DMS 273 treated with DMSO at 0.1 percent for 48 hours (cell line): ENCODE measurements at regions not wholly inside any gene's neighbourhood (a gene's known extent, or its start where the extent isn't known, plus 50 kb on each side); places are given as distances from the start of the nearest gene placed in this dataset.
"Not testable (repeated sequence)": the region's sequence is repeated elsewhere in the genome, so short reads cannot be mapped to it uniquely, and the experiment has no call there.

Experiments used
- DNase-seq: peaks from one replicate; lab custom pipeline; 2025; lab: John Stamatoyannopoulos, UW

- DNase-seq = no peak
These were observed 114.4 kb upstream of the SLC35F3 start for GRCh38 chr1:233790121-233790520.

GRCh38 chr1:233790662-233791371 is 113.7 kb upstream of the SLC35F3 start:
- DNase-seq = peak; percentile 42

GRCh38 chr1:233791372-233791703 is 113.1 kb upstream of the SLC35F3 start:
- DNase-seq = no peak

DNA sequence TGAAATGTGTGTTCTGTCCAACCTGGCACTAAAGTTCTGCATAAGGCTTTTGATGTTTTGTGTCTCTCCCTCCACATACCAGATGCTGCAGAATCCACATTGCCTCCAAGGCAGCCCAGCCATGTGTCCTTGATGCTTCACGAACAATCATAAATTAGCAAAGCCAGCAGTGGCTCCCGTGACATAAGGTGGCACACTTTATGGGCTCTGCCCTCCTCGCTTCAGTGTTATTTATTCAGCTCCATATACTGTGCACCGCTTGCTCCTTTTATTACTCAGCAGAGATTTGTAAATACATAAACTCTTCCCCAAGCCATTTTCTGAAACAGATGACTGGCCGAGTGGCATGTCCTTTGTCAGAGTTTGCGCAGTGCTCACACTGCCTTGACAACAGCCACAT is 112.8 kb upstream of the SLC35F3 start:
- DNase-seq = no peak

DNA sequence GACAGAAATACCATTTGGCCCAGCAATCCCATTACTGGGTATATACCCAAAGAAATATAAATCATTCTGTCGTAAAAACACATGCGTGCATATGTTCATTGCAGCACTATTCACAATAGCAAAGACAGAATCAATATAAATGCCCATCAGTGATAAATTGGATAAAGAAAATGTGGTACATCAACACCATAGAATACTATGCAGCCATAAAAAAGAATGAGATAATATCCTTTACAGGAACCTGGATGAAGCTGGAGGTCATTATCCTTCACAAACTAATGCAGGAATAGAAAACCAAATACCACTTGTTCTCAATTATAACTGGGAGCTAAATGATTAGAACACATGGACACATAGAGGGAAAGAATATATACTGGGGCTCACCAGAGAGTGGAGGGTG is 109.6 kb upstream of the SLC35F3 start:
- no peak for DNase-seq

GRCh38 chr1:233796146-233796783 is 108.2 kb upstream of the SLC35F3 start:
- no peak for DNase-seq

GRCh38 chr1:233802611-233803010 is 101.9 kb upstream of the SLC35F3 start:
- no peak for DNase-seq

DNA sequence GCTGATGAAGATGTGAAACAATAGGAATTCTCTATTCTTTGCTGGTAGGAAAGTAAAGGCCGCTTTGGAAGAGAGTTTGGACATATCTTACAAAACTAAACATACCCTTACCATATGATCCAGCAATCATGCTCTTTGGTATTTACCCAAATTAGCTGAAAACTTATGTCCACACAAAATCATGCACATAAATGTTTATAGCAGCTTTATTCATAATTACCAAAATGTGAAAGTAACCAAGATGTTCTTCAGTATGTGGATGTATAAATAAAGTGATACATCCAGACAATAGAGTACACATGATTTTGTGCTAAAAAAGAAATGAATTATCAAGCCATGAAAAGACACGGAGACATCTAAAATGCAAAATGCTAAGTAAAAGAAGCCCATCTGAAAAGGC is 98.7 kb upstream of the SLC35F3 start:
- no peak for DNase-seq

GRCh38 chr1:233815357-233815756 is 89.1 kb upstream of the SLC35F3 start:
- DNase-seq = no peak

DNA sequence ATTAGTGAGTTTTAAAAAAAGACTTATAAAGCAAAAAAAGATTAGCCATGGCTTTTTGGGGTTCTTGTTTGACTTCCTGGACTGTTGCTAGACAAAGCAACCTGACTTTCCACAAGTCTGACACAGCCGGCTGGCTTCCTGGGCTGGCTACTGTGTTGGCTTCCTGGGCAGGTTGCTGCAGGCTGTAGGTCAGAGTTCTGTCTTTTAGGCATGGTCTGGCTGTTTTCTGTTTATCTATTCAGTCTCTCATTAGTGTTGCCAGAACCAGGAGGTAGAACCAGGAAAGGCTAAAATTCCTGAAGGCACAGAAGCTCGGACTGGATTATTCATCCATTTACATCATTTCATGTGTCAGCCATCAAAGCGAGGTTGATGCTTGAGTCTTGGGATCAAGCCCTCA is 88.6 kb upstream of the SLC35F3 start:
- DNase-seq = no peak

DNA sequence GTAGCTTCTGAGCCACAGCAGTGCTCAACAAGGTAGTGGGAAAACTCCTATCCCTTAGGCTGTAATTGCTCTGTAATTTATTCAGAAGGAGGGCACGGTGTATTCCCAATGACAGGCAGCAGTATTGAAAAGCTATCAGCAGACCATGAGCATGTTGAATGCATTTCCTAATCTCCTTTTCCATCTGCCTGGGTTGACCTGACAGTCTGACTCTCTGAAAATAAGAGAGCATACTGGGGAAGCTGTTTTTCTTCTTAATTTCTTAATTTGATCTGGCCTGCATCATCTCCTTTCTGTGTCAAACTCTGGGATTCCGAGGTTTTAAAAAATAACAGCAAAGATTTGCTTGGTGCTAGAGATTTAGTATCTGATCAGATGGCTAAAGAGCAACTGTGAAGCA is 88.1 kb upstream of the SLC35F3 start:
- DNase-seq = no peak

DNA sequence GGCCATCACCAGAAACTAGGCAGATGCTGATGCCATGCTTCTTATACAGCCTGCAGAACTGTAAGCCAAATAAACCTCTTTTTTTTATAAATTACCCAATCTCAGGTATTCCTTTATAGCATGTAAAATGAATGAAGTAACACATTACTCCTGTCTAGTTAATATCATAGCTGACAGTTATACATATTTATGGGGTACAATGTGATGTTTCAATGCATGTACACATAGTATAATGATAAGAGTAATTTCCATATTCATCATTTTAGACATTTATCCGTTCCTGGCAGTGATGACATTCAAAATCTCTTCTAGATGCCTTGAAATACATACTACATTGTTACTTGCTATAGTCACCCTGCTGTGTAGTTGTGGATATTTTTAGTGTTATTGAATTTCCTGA is 85.4 kb upstream of the SLC35F3 start:
- no peak for DNase-seq

- DNase-seq = not testable (repeated sequence)
These were observed 80.3 kb upstream of the SLC35F3 start for GRCh38 chr1:233824179-233824578.

DNA sequence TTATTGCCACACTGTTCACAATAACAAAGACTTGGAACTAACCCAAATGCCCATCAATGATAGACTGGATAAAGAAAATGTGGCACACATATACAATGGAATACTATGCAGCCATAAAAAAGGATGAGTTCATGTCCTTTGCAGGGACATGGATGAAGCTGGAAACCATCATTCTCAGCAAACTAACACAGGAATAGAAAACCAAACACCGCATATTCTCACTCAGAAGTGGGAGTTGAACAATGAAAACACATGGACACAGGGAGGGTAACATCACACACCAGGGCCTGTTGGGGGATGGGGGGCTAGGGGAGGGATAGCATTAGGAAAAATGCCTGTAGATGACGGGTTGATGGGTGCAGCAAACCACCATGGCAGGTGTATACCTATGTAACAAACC is 76.5 kb upstream of the SLC35F3 start:
- DNase-seq = not testable (repeated sequence)

- DNase-seq = no peak
These were observed 76.0 kb upstream of the SLC35F3 start for GRCh38 chr1:233828480-233828879.

DNA sequence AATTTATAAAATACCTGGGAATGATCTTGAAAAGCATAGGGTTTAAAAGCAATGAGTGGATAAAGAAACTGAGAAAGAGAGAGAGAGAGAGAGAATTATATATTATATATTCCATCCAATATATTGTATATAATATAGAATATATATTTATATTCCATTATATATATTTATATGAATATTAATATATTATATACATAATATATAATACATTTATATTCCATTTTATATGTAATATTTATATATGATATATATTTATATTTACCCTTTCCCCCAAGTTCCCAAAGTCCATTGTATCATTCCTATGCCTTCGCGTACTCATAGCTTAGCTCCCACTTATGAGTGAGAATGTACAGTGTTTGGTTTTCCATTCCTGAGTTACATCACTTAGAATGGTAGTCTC is 69.9 kb upstream of the SLC35F3 start:
- DNase-seq = no peak

DNA sequence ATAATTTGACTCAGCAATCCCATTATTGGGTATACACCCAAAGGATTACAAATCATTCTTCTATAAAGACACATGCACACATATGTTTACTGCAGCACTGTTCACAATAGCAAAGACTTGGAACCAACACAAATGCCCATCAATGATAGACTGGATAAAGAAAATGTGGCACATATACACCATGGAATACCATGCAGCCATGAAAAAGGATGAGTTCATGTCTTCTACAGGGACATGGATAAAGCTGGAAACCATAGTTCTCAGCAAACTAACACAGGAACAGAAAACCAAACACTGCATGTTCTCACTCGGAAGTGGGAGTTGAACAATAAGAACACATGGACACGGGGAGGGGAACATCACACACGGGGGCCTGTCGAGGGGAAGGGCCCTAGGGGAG is 66.3 kb upstream of the SLC35F3 start:
- DNase-seq = not testable (repeated sequence)

DNA sequence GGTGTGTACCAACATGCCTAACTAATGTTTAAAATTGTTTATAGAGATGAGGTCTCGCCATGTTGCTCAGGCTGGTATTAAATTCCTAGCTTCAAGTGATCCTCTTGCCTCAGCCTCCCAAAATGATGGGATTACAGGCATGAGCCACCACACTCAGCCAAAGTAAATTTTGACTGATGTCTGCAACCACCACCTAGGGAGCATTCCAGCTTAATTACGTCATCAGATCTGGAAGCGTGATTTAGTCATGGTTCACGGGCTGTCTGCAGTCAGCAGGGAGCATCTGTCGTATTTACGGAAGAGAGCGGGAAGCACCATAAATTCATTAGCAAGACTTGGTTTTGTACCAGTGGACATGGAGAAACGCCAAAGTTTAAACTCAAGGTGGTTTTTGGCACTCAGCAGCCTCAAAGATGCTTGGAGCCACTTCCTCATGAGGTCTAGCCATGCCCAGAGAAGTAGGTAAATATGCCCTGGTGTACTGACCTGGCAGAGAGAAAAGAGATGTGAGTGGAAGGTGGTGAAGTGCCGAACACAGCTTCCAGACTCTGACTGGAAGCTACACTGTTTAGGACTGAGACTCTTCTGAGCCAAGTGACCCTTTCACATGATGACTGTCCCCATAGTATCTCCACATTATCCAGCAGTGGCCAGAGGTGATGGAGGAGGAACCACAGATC is 60.8 kb upstream of the SLC35F3 start:
- peak; percentile 18 for DNase-seq

DNA sequence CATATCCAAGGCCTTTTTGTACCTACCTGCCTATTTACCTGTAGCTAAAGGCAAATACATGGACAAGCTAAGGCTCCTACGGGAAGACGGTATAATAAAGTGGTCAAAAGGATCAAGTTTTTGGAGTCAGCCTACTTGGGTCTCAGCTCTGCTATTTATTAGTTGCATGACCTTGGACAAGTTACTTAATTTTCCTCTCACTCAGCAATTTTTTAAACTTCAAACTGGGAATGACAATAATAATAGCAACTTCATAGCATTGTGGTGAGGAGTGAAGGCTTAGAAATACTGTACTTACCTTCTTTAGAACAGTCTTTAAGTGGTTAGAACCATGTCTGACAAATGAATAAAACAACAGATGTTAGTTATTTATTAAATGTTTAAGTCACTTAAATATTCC is 60.2 kb upstream of the SLC35F3 start:
- no peak for DNase-seq

DNA sequence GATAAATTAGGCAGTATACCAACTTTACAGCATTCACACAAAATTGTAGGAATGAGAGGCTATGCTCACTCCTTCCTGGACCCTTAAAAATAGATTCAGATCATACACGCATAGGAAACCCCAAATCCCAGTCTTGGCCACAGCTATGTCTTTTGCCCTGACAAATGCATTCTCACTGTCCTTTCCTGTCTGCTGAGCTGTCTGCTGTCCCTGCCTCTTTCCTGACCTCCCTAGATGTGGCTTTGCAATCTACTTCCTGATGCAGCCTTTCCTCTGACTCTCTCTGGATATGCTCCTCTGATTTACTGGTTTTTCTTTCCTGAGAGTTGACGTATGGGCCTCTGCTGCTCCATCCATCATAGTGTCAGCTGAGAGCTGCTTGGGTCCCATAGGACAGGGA is 59.8 kb upstream of the SLC35F3 start:
- no peak for DNase-seq
